CD4-positive, CD25-positive, alpha-beta regulatory T cell (primary cell): ENCODE measurements at regions not wholly inside any gene's neighbourhood (a gene's known extent, or its start where the extent isn't known, plus 50 kb on each side); places are given as distances from the start of the nearest gene placed in this dataset.
A peak's percentile ranks its signal among the peaks of the same experiment; 100 is the strongest.

Experiments
- ATAC-seq, 2 donors: fragments of 150-1000 bp; cut with Tn5 transposase; one replicate each; pipeline ENCODE4 v1.10.0; 2021; ENCODE audit warnings: low read depth in 2 of 2, moderate number of reproducible peaks in 2 of 2, moderate library complexity in 1 of 2
- DNase-seq, 3 donors: peaks; one replicate each; pipeline versions ENCODE4 v3.0.0 to v3.0.0-alpha.2; 2012 to 2022; ENCODE audit warnings: mixed read lengths in 1 of 3
- H3K27ac ChIP-seq: one replicate; pipeline ENCODE4 v1.7.0; 2013; ENCODE audit warnings: mild to moderate bottlenecking, low read length; ENCODE audit not compliant: insufficient read depth, poor library complexity, severe bottlenecking
- H3K27me3 ChIP-seq: one replicate; pipeline ENCODE4 v1.7.0; 2013; ENCODE audit warnings: low read length; ENCODE audit not compliant: control insufficient read depth, insufficient read depth
- H3K36me3 ChIP-seq: one replicate; pipeline ENCODE4 v1.7.0; 2013; ENCODE audit warnings: mild to moderate bottlenecking, low read length, moderate library complexity; ENCODE audit not compliant: control insufficient read depth, insufficient read depth
- H3K4me1 ChIP-seq: 2 replicates; pipeline ENCODE4 v1.7.0; 2013; ENCODE audit warnings: mild to moderate bottlenecking, low read length; ENCODE audit not compliant: insufficient read depth, control insufficient read depth, poor library complexity, severe bottlenecking
- H3K4me3 ChIP-seq: one replicate; pipeline ENCODE4 v1.7.0; 2013; ENCODE audit warnings: low read depth, mild to moderate bottlenecking, low read length, moderate library complexity
- H3K9me3 ChIP-seq, 2 experiments: 1 replicate in 1 of 2; 2 replicates in 1 of 2; pipeline ENCODE4 v1.7.0; 2013; ENCODE audit warnings: low read length in 2 of 2, mild to moderate bottlenecking in 1 of 2, moderate library complexity in 1 of 2; ENCODE audit not compliant: control insufficient read depth in 2 of 2
- H3K27ac Mint-ChIP-seq, 3 donors: one replicate each; pipeline ENCODE4 v1.8.0; 2020 to 2022; ENCODE audit warnings: mild to moderate bottlenecking in 3 of 3, mixed read lengths in 3 of 3, moderate library complexity in 2 of 3
- H3K27me3 Mint-ChIP-seq: one replicate; pipeline ENCODE4 v1.8.0; 2022; ENCODE audit warnings: mild to moderate bottlenecking, mixed read lengths
- H3K36me3 Mint-ChIP-seq: one replicate; pipeline ENCODE4 v1.8.0; 2020; ENCODE audit warnings: mixed read lengths
- H3K4me1 Mint-ChIP-seq, 4 donors: one replicate each; pipeline ENCODE4 v1.8.0; 2020 to 2022; ENCODE audit warnings: mixed read lengths in 4 of 4, mild to moderate bottlenecking in 1 of 4
- H3K4me3 Mint-ChIP-seq, 4 donors: one replicate each; pipeline ENCODE4 v1.8.0; 2020 to 2022; ENCODE audit warnings: mild to moderate bottlenecking in 4 of 4, mixed read lengths in 4 of 4, moderate library complexity in 3 of 4
- H3K9me3 Mint-ChIP-seq, 7 donors: one replicate each; pipeline ENCODE4 v1.8.0; 2020 to 2022; ENCODE audit warnings: mixed read lengths in 7 of 7, mild to moderate bottlenecking in 3 of 7, moderate library complexity in 2 of 7

DNA sequence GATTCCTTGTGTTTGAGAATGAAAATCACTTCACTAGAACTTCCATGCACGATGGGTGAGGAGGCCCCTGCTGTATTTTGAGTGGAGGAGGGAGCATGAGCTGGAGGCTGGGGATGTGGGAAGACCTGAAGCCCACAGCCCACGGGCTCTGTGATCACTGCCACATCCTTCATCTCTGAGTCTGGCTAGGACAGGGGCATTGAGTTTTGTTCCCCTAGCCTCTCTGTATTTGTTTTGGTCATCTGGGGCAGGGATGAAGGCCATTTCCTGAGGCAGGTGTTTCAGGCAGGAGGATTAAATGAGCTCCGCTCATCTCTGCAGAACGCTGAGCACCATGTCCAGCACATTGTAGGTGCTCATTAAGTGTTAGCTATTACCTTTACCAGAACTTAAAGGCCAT is 293.6 kb downstream of the GLRX3 start:
- Histone ChIP-seq H3K36me3 (no peaks in the 10 kb centered on the region), H3K9me3 (no peaks in the 10 kb centered on the region), H3K4me3 (no peak overlapping the region), H3K27me3 (no peaks in the 10 kb centered on the region), H3K27ac (no peak overlapping the region), H3K4me1 (no peaks in the 10 kb centered on the region)
- Mint-ChIP-seq H3K4me3 (no peak overlapping the region), H3K9me3 (peaks cover 0 to 14% (median 2%) of the 10 kb centered on the region in 7 donors), H3K36me3 (no peaks in the 10 kb centered on the region), H3K4me1 (no peaks in the 10 kb centered on the region), H3K27me3 (no peaks in the 10 kb centered on the region), H3K27ac (no peak overlapping the region)
- ATAC-seq (no peak), DNase-seq (no peak)

DNA sequence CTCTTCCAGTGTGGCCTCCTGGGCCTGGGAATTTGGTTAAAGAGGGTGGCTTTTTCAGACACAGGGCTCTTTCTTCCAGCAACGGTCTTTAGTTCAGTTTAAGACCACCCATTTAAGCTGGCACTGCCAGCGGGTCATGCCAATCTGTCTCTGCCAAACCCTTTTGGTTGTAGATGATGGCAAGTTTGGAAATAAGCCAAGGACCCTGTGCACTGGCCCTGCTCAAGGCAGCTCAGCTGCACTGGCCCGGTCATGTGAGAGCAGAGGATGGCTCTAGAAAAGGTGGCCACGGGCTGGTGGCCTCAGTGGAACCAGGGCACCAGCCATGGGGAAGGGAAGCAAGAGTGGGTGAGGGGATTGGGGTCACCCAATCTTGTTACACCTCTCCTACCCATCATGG is 294.1 kb downstream of the GLRX3 start:
- no peak for ATAC-seq
- Mint-ChIP-seq H3K27ac (no peak overlapping the region), H3K27me3 (no peaks in the 10 kb centered on the region), H3K36me3 (no peaks in the 10 kb centered on the region), H3K4me1 (no peaks in the 10 kb centered on the region), H3K9me3 (peaks cover 0 to 14% (median 2%) of the 10 kb centered on the region in 7 donors), H3K4me3 (no peak overlapping the region)
- H3K4me3 ChIP-seq = no peak overlapping the region
- DNase-seq = no peak
- H3K4me1 ChIP-seq = no peaks in the 10 kb centered on the region
- no peaks in the 10 kb centered on the region for H3K36me3 ChIP-seq
- no peaks in the 10 kb centered on the region for H3K27me3 ChIP-seq
- no peaks in the 10 kb centered on the region for H3K9me3 ChIP-seq
- H3K27ac ChIP-seq = no peak overlapping the region

DNA sequence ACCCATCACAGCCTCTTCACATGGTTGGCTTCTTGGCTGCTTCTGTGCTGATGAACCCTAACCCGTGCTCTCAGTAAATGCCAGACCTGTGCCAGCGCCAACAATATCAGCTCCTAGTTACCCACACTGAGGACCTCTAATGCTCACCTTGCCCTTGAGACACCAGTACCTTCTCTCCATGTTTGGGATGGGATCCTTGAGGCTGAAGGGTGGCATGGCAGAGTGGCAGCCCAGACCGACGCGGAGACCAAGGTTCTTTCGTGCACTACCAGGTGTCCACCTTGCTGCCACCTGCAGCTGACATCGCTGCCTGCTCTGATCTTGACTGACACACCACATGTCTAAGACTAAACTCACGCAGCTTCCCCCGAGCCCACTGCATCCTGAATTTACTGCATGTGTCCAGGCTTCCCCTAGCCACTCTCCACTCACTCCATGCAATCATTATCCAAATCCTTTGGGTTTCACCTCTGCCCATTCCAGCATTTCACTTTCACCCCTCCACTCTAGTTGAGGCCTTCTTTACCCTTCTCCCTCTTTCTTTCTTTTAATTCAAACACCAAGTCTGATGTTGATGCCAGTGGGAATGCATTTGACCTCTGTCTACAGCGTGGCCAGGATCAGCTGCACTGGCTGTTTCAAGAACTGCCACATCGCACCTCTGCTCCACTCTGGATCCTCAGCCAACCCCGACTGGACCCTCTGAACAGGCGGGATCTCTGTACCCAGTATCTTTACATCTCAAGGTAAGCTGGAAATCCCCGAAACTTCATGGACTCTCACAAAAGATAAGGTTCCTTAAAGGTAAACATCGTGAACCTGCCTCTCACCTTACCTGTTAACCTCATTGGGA is 294.9 kb downstream of the GLRX3 start:
- Histone ChIP-seq H3K27ac (no peak overlapping the region), H3K27me3 (no peaks in the 10 kb centered on the region), H3K4me3 (no peak overlapping the region), H3K4me1 (no peaks in the 10 kb centered on the region), H3K9me3 (no peaks in the 10 kb centered on the region), H3K36me3 (no peaks in the 10 kb centered on the region)
- H3K9me3 Mint-ChIP-seq = peaks cover 0 to 14% (median 3%) of the 10 kb centered on the region in 7 donors
- no peaks in the 10 kb centered on the region for H3K36me3 Mint-ChIP-seq
- DNase-seq = no peak
- ATAC-seq = no peak
- no peaks in the 10 kb centered on the region for H3K4me1 Mint-ChIP-seq
- H3K4me3 Mint-ChIP-seq = no peak overlapping the region
- H3K27me3 Mint-ChIP-seq = no peaks in the 10 kb centered on the region
- H3K27ac Mint-ChIP-seq = peak overlapping the region in 1 of 3 donors; percentile 33

GRCh38 chr10:130432271-130432670 is 296.1 kb downstream of the GLRX3 start:
- ATAC-seq (no peak), DNase-seq (no peak)
- Mint-ChIP-seq H3K9me3 (peaks cover 0 to 11% (median 3%) of the 10 kb centered on the region in 7 donors), H3K4me3 (no peak overlapping the region), H3K27ac (no peak overlapping the region), H3K36me3 (no peaks in the 10 kb centered on the region), H3K4me1 (no peaks in the 10 kb centered on the region), H3K27me3 (no peaks in the 10 kb centered on the region)
- H3K36me3 ChIP-seq = no peaks in the 10 kb centered on the region
- H3K9me3 ChIP-seq = no peaks in the 10 kb centered on the region
- no peaks in the 10 kb centered on the region for H3K27me3 ChIP-seq
- H3K4me3 ChIP-seq = no peak overlapping the region
- no peak overlapping the region for H3K27ac ChIP-seq
- no peaks in the 10 kb centered on the region for H3K4me1 ChIP-seq

DNA sequence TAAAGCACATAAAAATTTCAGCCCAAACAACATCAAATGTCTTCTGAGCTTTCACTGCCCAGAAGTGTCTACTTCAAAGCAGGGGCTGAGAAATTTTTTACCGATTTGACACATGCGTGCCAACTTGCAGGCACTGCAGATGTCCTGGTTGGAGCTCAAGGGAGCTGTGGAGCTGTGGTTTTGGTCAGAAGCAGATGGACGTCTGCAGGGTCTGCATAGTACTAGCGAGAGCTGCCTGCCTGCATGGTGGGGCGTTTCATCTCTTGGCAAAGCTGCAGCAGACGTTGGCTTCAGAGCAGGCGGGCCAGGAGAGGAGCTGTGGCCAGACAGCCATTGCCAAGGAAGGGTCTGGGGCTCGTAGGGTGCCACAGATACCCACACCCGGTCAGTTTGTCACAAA is 296.7 kb downstream of the GLRX3 start:
- no peak overlapping the region for H3K27ac Mint-ChIP-seq
- Histone ChIP-seq H3K4me3 (no peak overlapping the region), H3K36me3 (no peaks in the 10 kb centered on the region), H3K4me1 (no peaks in the 10 kb centered on the region), H3K9me3 (no peaks in the 10 kb centered on the region), H3K27me3 (no peaks in the 10 kb centered on the region), H3K27ac (no peak overlapping the region)
- H3K36me3 Mint-ChIP-seq = no peaks in the 10 kb centered on the region
- H3K27me3 Mint-ChIP-seq = no peaks in the 10 kb centered on the region
- H3K4me3 Mint-ChIP-seq = no peak overlapping the region
- no peak for ATAC-seq
- DNase-seq = no peak
- no peaks in the 10 kb centered on the region for H3K4me1 Mint-ChIP-seq
- peaks cover 0 to 11% (median 4%) of the 10 kb centered on the region in 7 donors for H3K9me3 Mint-ChIP-seq

GRCh38 chr10:130434446-130435385 is 298.5 kb downstream of the GLRX3 start:
- Histone ChIP-seq H3K4me3 (no peak overlapping the region), H3K9me3 (no peaks in the 10 kb centered on the region), H3K27ac (no peak overlapping the region), H3K36me3 (no peaks in the 10 kb centered on the region), H3K4me1 (no peaks in the 10 kb centered on the region), H3K27me3 (no peaks in the 10 kb centered on the region)
- Mint-ChIP-seq H3K9me3 (peaks cover 0 to 11% (median 3%) of the 10 kb centered on the region in 7 donors), H3K27ac (peak overlapping the region in 1 of 3 donors; percentile 5), H3K27me3 (no peaks in the 10 kb centered on the region), H3K36me3 (no peaks in the 10 kb centered on the region), H3K4me1 (no peaks in the 10 kb centered on the region), H3K4me3 (no peak overlapping the region)
- ATAC-seq (no peak), DNase-seq (no peak)

GRCh38 chr10:130435961-130436360 is 299.8 kb downstream of the GLRX3 start:
- H3K4me1 Mint-ChIP-seq = no peaks in the 10 kb centered on the region
- Histone ChIP-seq H3K27me3 (no peaks in the 10 kb centered on the region), H3K4me3 (no peak overlapping the region), H3K4me1 (no peaks in the 10 kb centered on the region), H3K9me3 (no peaks in the 10 kb centered on the region), H3K27ac (no peak overlapping the region), H3K36me3 (no peaks in the 10 kb centered on the region)
- H3K27ac Mint-ChIP-seq = no peak overlapping the region
- no peak overlapping the region for H3K4me3 Mint-ChIP-seq
- no peak for ATAC-seq
- no peak for DNase-seq
- no peaks in the 10 kb centered on the region for H3K36me3 Mint-ChIP-seq
- H3K27me3 Mint-ChIP-seq = no peaks in the 10 kb centered on the region
- H3K9me3 Mint-ChIP-seq = peaks cover 0 to 9% (median 2%) of the 10 kb centered on the region in 7 donors
